AG10803 (cell line): ENCODE measurements at regions not wholly inside any gene's neighbourhood (a gene's known extent, or its start where the extent isn't known, plus 50 kb on each side); places are given as distances from the start of the nearest gene placed in this dataset.

Experiments
- DNase-seq: peaks from one replicate; pipeline ENCODE4 v3.0.0; 2010; ENCODE audit warnings: low read depth
- H3K4me3 ChIP-seq: 2 replicates; pipeline ENCODE4 v1.5.1; 2011; ENCODE audit warnings: mild to moderate bottlenecking, low read length, control low read depth
- CTCF ChIP-seq: conservative IDR thresholded peaks from 2 replicates; pipeline ENCODE4 v1.5.1; 2011; ENCODE audit warnings: mild to moderate bottlenecking, low read length, control low read depth, inconsistent platforms

DNA sequence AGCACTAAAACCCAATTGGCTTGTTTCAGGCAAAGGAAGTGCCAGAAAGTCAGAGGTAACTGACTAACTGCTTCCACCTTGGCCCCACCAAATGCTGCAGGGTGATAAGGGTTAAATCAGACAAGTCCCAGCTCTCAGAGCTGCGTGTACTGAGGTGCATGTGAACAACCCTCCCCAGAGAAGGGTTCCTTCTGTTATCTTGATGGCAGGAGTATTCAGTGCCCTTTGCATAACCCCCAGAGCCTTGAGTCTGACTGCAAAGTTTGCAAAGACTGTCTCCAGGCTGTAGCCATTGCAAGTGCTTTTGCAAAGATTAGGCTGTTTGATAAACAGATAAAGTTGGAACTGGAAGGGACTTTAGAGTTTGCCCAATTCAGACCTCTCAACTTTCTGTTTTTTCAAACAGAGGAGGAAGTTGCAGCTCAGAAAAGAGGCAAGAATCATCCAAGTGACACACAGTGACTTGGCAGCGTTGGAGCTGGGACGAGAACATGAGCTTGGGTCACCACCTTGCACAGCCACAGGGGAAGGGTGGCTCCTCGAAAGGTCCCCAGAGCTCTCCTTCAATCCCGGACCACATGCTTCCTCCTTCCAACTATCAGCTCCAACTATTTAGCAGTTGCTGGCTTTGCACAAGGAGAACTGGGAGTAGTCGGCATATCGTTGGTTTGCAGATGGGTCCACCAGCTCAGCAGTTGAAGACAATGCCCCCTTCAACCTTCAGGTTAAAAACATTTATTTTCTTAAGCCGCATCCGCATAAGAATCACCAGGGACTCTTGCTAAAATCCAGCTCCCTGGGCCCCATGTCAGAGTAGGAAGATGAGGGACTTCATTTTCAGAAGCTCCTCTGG lies 224.8 kb upstream of the HES1 start:
- H3K4me3 ChIP-seq: no peak overlapping the region
- DNase-seq: no peak
- no peak for TF ChIP-seq CTCF

DNA sequence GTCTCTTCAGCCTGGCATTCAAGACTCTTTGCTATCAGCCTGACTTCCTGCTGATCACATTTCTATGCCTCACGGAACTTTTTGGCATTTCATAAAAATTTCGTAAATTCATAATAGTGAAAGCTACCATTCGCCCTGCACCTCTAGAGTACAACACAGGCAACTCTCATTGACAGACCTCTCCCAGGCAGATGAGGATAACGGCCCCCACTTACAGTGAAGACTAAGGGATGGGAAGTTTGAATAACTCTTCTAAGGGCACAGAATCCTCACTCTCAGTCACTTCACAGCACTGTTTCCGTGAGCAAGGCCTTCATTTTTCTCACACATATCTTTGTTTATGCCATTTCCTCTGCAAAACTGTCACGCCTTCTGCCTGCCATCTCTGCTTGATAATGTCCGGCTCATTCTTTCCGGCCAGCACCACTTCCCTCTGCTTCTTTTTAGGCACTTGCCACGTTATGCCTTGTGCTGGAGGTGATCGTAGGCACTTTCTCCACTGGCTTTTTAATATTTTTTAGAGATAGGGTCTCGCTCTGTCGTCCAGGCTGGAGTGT lies 224.1 kb upstream of the HES1 start:
- no peak overlapping the region for H3K4me3 ChIP-seq
- no peak for TF ChIP-seq CTCF
- DNase-seq: no peak

DNA sequence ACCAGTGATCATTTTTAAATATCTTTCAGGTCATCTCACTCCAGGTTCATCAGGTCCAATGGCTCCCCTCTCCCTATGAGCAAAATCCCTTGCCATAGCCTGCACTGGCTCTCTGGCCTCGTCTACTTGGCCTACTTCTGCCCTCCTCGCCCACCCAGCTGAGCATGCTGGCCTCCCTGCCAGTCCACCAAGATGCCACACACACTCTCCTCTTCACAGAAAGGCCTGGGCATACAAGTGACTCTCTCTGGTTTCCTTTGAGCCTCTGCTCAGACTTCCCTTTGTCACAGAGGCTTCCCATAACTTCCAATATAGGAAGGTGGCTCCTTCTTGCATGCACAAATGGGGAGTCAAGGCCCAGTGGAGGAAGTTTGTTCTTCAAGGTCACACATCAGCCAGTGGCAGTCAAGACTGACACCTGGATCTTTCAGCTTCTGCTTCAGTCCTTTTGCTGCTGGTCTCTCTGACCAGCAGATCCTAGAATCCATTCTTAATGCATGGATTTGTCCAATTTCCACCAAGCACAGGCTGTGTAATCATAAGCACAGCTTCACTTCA lies 223.2 kb upstream of the HES1 start:
- H3K4me3 ChIP-seq: no peak overlapping the region
- TF ChIP-seq CTCF: no peak
- DNase-seq: no peak

DNA sequence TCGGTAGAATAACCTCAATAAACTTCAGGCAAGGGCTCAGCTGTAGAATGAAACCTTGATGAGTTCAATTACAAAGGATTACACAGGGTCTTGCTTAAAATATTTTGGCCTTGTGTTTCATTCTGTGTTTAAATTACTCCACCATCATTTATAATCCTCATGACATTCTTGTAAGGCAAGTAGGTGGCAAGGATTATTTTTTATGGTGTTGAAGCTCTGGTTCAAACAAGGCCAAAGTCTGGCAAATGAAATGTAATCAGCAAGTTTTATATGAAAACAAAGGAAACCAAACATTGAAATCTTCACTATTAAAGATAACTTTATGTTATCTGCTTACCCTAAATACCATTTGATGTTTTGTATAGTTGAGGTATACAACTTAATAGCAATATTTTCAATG lies 221.3 kb upstream of the HES1 start:
- no peak overlapping the region for H3K4me3 ChIP-seq
- TF ChIP-seq CTCF: no peak
- no peak for DNase-seq

- no peak overlapping the region for H3K4me3 ChIP-seq
- TF ChIP-seq CTCF: no peak
- DNase-seq: no peak
Observed at GRCh38 chr3:193915099-193915498, 220.8 kb upstream of the HES1 start.

DNA sequence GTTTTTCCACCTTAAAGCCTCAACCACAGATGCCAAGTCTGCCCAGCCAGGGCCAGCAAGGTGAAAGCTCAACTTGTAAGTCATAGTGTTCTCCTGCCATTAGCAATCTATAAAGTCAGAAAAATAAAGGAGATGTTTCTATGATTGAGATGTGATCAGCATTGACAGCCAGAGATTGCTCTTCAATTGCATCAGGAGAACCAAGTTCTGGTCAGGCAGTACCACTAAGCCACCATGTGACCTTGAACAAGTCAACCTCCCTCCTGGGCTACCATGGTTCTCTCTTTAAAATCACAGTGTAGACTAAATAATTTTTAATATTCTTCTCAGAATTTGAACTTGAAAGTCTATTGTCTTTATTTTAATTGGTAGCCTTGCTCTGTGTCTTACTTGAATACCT lies 220.3 kb upstream of the HES1 start:
- TF ChIP-seq CTCF: no peak
- DNase-seq: no peak
- no peak overlapping the region for H3K4me3 ChIP-seq

- no peak for TF ChIP-seq CTCF
- no peak overlapping the region for H3K4me3 ChIP-seq
- no peak for DNase-seq
Observed at GRCh38 chr3:193917158-193917557, 218.8 kb upstream of the HES1 start.
